Cardiac muscle cell (in vitro differentiated cells and primary cell): ENCODE measurements at regions not wholly inside any gene's neighbourhood (a gene's known extent, or its start where the extent isn't known, plus 50 kb on each side); places are given as distances from the start of the nearest gene placed in this dataset.
A peak's percentile ranks its signal among the peaks of the same experiment; 100 is the strongest.
"Not testable (repeated sequence)": the region's sequence is repeated elsewhere in the genome, so short reads cannot be mapped to it uniquely, and the experiment has no call there.

Source experiments
- DNase-seq, 2 donors: peaks; one replicate each; pipeline versions ENCODE4 v3.0.0 to v3.0.0-alpha.2; 2010 to 2017; ENCODE audit warnings: low read depth in 1 of 2, low spot score in 1 of 2
- H3K27ac ChIP-seq: fragments of 200-600 bp; sonication (generic); 2 replicates; pipeline ENCODE4 v1.5.1; 2016
- H3K27me3 ChIP-seq: fragments of 200-600 bp; sonication (generic); 2 replicates; pipeline ENCODE4 v1.6.0; 2016; ENCODE audit warnings: control low read depth
- H3K36me3 ChIP-seq: fragments of 200-600 bp; sonication (generic); 2 replicates; pipeline ENCODE4 v1.5.1; 2016; ENCODE audit warnings: control low read depth
- H3K4me1 ChIP-seq: fragments of 200-600 bp; sonication (generic); 2 replicates; pipeline ENCODE4 v1.8.1; 2017; ENCODE audit warnings: low read depth, mild to moderate bottlenecking, mixed run types
- H3K4me3 ChIP-seq: fragments of 200-600 bp; sonication (generic); 2 replicates; pipeline ENCODE4 v1.5.1; 2016; ENCODE audit warnings: mild to moderate bottlenecking
- H3K9me3 ChIP-seq: fragments of 200-600 bp; sonication (generic); 2 replicates; pipeline ENCODE4 v1.5.1; 2017; ENCODE audit warnings: low read depth, mild to moderate bottlenecking, control low read depth
- TF ChIP-seq, protein P1 (sequence below): IDR thresholded peaks from 2 replicates; pipeline ENCODE4 v1.5.1; 2012; ENCODE audit warnings: low read depth, mild to moderate bottlenecking, low read length

GRCh38 chr3:75265897-75266296, 398.2 kb upstream of the FRG2C start:
- Histone ChIP-seq H3K4me1 (no peaks in the 10 kb centered on the region), H3K4me3 (no peak overlapping the region), H3K27me3 (no peaks in the 10 kb centered on the region), H3K27ac (no peak overlapping the region), H3K36me3 (no peaks in the 10 kb centered on the region), H3K9me3 (no peaks in the 10 kb centered on the region)
- no peak for DNase-seq
- TF ChIP-seq, protein P1, sequence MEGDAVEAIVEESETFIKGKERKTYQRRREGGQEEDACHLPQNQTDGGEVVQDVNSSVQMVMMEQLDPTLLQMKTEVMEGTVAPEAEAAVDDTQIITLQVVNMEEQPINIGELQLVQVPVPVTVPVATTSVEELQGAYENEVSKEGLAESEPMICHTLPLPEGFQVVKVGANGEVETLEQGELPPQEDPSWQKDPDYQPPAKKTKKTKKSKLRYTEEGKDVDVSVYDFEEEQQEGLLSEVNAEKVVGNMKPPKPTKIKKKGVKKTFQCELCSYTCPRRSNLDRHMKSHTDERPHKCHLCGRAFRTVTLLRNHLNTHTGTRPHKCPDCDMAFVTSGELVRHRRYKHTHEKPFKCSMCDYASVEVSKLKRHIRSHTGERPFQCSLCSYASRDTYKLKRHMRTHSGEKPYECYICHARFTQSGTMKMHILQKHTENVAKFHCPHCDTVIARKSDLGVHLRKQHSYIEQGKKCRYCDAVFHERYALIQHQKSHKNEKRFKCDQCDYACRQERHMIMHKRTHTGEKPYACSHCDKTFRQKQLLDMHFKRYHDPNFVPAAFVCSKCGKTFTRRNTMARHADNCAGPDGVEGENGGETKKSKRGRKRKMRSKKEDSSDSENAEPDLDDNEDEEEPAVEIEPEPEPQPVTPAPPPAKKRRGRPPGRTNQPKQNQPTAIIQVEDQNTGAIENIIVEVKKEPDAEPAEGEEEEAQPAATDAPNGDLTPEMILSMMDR: no peak

DNA sequence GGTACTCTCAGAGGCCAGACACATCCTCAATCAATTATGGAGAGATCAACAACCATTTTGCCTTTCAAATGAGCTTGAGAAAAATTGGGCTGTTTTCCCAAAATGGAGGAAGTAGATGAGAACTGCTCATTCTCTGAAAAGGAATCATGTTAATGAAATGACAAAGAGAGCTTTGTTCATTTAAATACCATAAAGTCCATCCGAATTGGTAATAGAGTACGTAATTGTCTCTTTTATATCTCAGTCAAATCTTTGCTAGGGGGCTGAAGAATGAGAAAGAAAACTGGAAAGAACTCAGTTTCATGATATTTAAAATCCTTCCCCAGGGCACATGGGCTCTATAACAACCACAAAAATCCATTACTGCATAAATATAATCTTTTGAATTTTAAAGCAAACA, 395.6 kb upstream of the FRG2C start:
- H3K9me3 ChIP-seq, H3K36me3 ChIP-seq, DNase-seq, H3K4me1 ChIP-seq, H3K27me3 ChIP-seq, H3K4me3 ChIP-seq, H3K27ac ChIP-seq: not testable (repeated sequence)

GRCh38 chr3:75272237-75272636, 391.9 kb upstream of the FRG2C start:
- H3K4me1 ChIP-seq, DNase-seq, H3K27me3 ChIP-seq, H3K27ac ChIP-seq, H3K9me3 ChIP-seq, H3K4me3 ChIP-seq, H3K36me3 ChIP-seq: not testable (repeated sequence)

GRCh38 chr3:75272691-75273090, 391.4 kb upstream of the FRG2C start:
- TF ChIP-seq, protein P1: no peak
- peak in 1 of 2 donors; percentile 53 for DNase-seq
- H3K9me3 ChIP-seq: no peaks in the 10 kb centered on the region
- H3K36me3 ChIP-seq: no peaks in the 10 kb centered on the region
- no peak overlapping the region for H3K4me3 ChIP-seq
- no peaks in the 10 kb centered on the region for H3K27me3 ChIP-seq
- no peaks in the 10 kb centered on the region for H3K4me1 ChIP-seq
- H3K27ac ChIP-seq: no peak overlapping the region

DNA sequence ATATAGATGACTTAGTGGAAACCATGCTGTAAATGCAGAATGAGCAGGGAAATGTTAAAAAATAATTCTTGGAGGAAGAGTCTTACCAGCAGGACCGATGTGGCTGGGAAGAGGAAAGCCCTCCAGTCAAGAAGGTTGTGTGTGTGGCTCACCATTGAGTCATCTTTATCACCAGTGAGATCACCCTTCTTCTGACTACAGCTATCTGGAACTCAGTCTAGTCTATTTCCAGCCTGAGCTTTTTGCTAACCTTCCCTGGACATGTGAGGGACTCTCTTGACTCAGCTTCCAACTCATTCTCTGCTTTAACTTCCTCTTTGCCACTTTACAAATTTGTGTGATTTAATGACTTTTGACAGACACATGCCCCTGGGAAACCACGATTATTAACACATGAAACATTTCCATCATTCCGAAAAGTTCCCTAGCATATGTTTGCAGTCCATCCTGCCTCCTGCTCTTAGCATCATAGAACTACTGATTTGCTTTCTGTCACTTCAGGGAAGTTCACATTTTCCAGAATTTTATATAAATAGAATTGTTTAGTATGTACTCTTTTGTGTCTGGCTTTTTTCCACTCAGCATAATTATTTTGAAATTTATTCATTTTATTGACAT, 378.5 kb upstream of the FRG2C start:
- not testable (repeated sequence) for H3K4me1 ChIP-seq, H3K36me3 ChIP-seq, H3K9me3 ChIP-seq, H3K27ac ChIP-seq, H3K4me3 ChIP-seq, H3K27me3 ChIP-seq
- peak in 1 of 2 donors; percentile 4 for DNase-seq

DNA sequence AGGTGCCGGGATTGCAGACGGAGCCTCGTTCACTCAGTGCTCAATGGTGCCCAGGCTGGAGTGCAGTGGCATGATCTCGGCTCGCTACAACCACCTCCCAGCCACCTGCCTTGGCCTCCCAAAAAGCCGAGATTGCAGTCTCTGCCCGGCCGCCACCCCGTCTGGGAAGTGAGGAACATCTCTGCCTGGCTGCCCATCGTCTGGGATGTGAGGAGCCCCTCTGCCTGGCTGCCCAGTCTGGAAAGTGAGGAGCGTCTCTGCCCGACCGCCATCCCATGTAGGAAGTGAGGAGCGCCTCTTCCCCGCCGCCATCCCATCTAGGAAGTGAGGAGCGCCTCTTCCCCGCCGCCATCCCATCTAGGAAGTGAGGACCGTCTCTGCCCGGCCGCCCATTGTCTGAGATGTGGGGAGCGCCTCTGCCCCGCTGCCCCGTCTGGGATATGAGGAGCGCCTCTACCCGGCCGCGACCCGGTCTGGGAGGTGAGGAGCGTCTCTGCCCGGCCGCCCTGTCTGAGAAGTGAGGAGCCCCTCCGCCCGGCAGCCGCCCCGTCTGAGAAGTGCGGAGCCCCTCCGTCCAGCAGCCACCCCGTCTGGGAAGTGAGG, 375.1 kb upstream of the FRG2C start:
- H3K4me1 ChIP-seq, H3K9me3 ChIP-seq, DNase-seq, H3K27ac ChIP-seq, H3K27me3 ChIP-seq, H3K4me3 ChIP-seq, H3K36me3 ChIP-seq: not testable (repeated sequence)

- peak; percentile 35 to 57 for DNase-seq
- H3K36me3 ChIP-seq: no peaks in the 10 kb centered on the region
- no peaks in the 10 kb centered on the region for H3K9me3 ChIP-seq
- no peak overlapping the region for H3K27ac ChIP-seq
- H3K4me3 ChIP-seq: no peak overlapping the region
- TF ChIP-seq, protein P1: peak; percentile 58
- no peaks in the 10 kb centered on the region for H3K4me1 ChIP-seq
- H3K27me3 ChIP-seq: no peaks in the 10 kb centered on the region
Observed at GRCh38 chr3:75294124-75294523, 370.0 kb upstream of the FRG2C start.
